Endothelial cell of umbilical vein (primary cell): ENCODE measurements at regions not wholly inside any gene's neighbourhood (a gene's known extent, or its start where the extent isn't known, plus 50 kb on each side); places are given as distances from the start of the nearest gene placed in this dataset.

ENCODE experiments used
- BruUV-seq: library from RNA; stranded (reverse); fragments of 400-500 nt; replicated peaks from 2 replicates; lab custom pipeline; 2021; lab: Mats Ljungman, UMichigan
- CTCF ChIA-PET: fragments of 300-600, 350-600 bp; sonication (Branson Sonifier 250); formaldehyde crosslinking; loops from one replicate; lab custom pipeline; 2021; ENCODE audit warnings: antibody characterized with exemption, inconsistent platforms; lab: Charles Lee
- POLR2A ChIA-PET: fragments of 300-600, 350-600 bp; sonication (Branson Sonifier 250); formaldehyde crosslinking; loops from one replicate; lab custom pipeline; 2021; ENCODE audit warnings: antibody characterized with exemption, inconsistent platforms; lab: Charles Lee
- DNase-seq: peaks from one replicate; pipeline ENCODE4 v3.0.0-alpha.2; 2011; ENCODE audit warnings: low read depth, low spot score
- FAIRE-seq: peaks from 2 replicates; lab custom pipeline; 2011; peaks lifted over from hg19 to GRCh38; lab: Jason Lieb, UNC
- H2AFZ ChIP-seq: 2 replicates; pipeline ENCODE4 v1.6.0; 2012; ENCODE audit warnings: low read depth, low read length, control low read depth, inconsistent platforms
- H3K27ac ChIP-seq: 2 replicates; pipeline ENCODE4 v1.5.1; 2011; ENCODE audit warnings: low read depth, mild to moderate bottlenecking, control low read depth, low read length, moderate library complexity; ENCODE audit not compliant: insufficient read depth
- H3K27me3 ChIP-seq, 2 experiments: 2 replicates each; pipeline versions ENCODE4 v1.6.0 to v1.6.1; 2011; ENCODE audit warnings: low read length in 2 of 2, mixed read lengths in 1 of 2; ENCODE audit not compliant: control insufficient read depth in 2 of 2, insufficient read depth in 2 of 2
- H3K36me3 ChIP-seq, 2 experiments: 2 replicates in 1 of 2; 3 replicates in 1 of 2; pipeline ENCODE4 v1.5.1; 2011; ENCODE audit warnings: low read length in 2 of 2, mild to moderate bottlenecking in 1 of 2, moderate library complexity in 1 of 2; ENCODE audit not compliant: control insufficient read depth in 2 of 2, insufficient read depth in 2 of 2; ENCODE audit errors: extremely low read depth in 1 of 2
- H3K4me1 ChIP-seq: 3 replicates; pipeline ENCODE4 v1.5.1; 2011; ENCODE audit warnings: mild to moderate bottlenecking, low read length; ENCODE audit not compliant: control insufficient read depth, insufficient read depth; ENCODE audit errors: extremely low read depth
- H3K4me2 ChIP-seq: 2 replicates; pipeline ENCODE4 v1.6.1; 2011; ENCODE audit warnings: low read length, control low read depth, mixed read lengths; ENCODE audit not compliant: insufficient read depth
- H3K4me3 ChIP-seq, 3 experiments: fragments of 200-600 bp in 1 of 3; sonication (generic), shearing (Covaris generic) in 1 of 3; replicated peaks in 1 of 3; 2 replicates each; pipeline ENCODE4 v1.5.1; 2011 to 2016; ENCODE audit warnings: control low read depth in 3 of 3, low read length in 3 of 3, mild to moderate bottlenecking in 2 of 3, inconsistent platforms in 1 of 3, low read depth in 1 of 3, moderate library complexity in 1 of 3; ENCODE audit not compliant: insufficient read depth in 1 of 3
- H3K79me2 ChIP-seq: 2 replicates; pipeline ENCODE4 v1.6.0; 2012; ENCODE audit warnings: low read length, inconsistent platforms; ENCODE audit not compliant: control insufficient read depth, insufficient read depth
- H3K9ac ChIP-seq: replicated peaks from 2 replicates; pipeline ENCODE3; 2011; ENCODE audit warnings: low read length, control low read depth; ENCODE audit not compliant: insufficient read depth; ENCODE audit errors: extremely low read depth
- H3K9me1 ChIP-seq: replicated peaks from 3 replicates; pipeline ENCODE4 v1.6.0; 2011; ENCODE audit warnings: mild to moderate bottlenecking, low read length; ENCODE audit not compliant: control insufficient read depth, insufficient read depth; ENCODE audit errors: extremely low read depth
- H3K9me3 ChIP-seq: replicated peaks from 2 replicates; pipeline ENCODE4 v1.5.1; 2012; ENCODE audit warnings: low read length, inconsistent platforms; ENCODE audit not compliant: control insufficient read depth, insufficient read depth
- H4K20me1 ChIP-seq: replicated peaks from 2 replicates; pipeline ENCODE3; 2011; ENCODE audit warnings: mild to moderate bottlenecking, low read length; ENCODE audit not compliant: control insufficient read depth, insufficient read depth; ENCODE audit errors: extremely low read depth
- EZH2 ChIP-seq: IDR thresholded peaks from 2 replicates; pipeline ENCODE4 v1.6.1; 2012; ENCODE audit warnings: borderline replicate concordance, low read depth, mild to moderate bottlenecking, moderate library complexity, low read length, inconsistent platforms; ENCODE audit not compliant: severe bottlenecking
- FOS ChIP-seq: IDR thresholded peaks from 2 replicates; pipeline ENCODE4 v1.6.1; 2011; ENCODE audit warnings: mild to moderate bottlenecking, low read length, moderate library complexity, borderline replicate concordance; ENCODE audit not compliant: insufficient read depth
- GATA2 ChIP-seq: IDR thresholded peaks from 2 replicates; pipeline ENCODE4 v1.7.0; 2011; ENCODE audit warnings: low read depth, mild to moderate bottlenecking, moderate library complexity, mixed read lengths, low read length; ENCODE audit not compliant: insufficient read length, insufficient read depth
- JUN ChIP-seq: IDR thresholded peaks from 2 replicates; pipeline ENCODE4 v1.6.1; 2011; ENCODE audit warnings: borderline replicate concordance, low read depth; ENCODE audit not compliant: insufficient read length, insufficient read depth
- MYC ChIP-seq: IDR thresholded peaks from one replicate; pipeline ENCODE4 v1.6.1; 2011; ENCODE audit warnings: mild to moderate bottlenecking, low read depth, low read length
- POLR2A ChIP-seq: IDR thresholded peaks from 2 replicates; pipeline ENCODE4 v1.6.1; 2012; ENCODE audit warnings: low read depth, mild to moderate bottlenecking, control low read depth, low read length
- POLR2AphosphoS5 ChIP-seq: IDR thresholded peaks from 2 replicates; pipeline ENCODE4 v1.6.1; 2012; ENCODE audit warnings: low read depth, mild to moderate bottlenecking, control low read depth, low read length, moderate library complexity; ENCODE audit not compliant: insufficient read depth
- dilution Hi-C: fragments of 300-500 bp; cut with MboI; formaldehyde crosslinking; loops from one replicate; pipeline ENCODE4 v1.15.0; 2019; ENCODE audit warnings: low sequenced_read_pairs; ENCODE audit not compliant: extremely low pct_ligation_motif_present
- intact Hi-C: fragments of 100-400 bp; cut with micrococcal nuclease; formaldehyde crosslinking; loops from one replicate; pipeline ENCODE4 v1.10.0; 2022
- TF ChIP-seq, protein P1 (sequence below), 2 donors: IDR thresholded peaks; 1 replicate in 1 of 2; 2 replicates in 1 of 2; pipeline ENCODE4 v1.5.1; 2011; ENCODE audit warnings: low read length in 2 of 2, mild to moderate bottlenecking in 2 of 2, moderate library complexity in 2 of 2, control low read depth in 1 of 2, inconsistent platforms in 1 of 2, low read depth in 1 of 2; ENCODE audit not compliant: insufficient read depth in 1 of 2; ENCODE audit errors: extremely low read depth in 1 of 2
- TF ChIP-seq, protein P2 (sequence below): IDR thresholded peaks from 2 replicates; pipeline ENCODE4 v1.6.1; 2011; ENCODE audit not compliant: insufficient read depth, insufficient read length

DNA sequence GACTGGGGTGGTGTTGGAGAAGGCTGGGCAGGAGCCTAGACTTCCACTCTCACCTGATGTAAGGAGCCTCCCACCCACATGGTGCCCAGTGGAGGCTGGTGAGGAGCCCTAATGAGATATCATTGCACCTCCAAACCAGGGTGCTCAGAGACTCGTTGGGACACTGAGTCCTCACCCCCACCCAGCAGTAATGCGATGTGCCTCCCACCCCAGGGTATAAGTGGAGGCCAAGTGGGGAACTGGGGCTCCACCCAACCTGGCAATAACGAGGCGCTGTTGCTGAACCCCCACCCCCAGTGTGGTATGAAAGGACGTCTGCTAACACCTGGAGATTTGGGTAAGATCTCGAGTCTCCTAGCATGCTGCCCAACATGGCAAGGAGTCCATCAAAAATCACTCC is 510.2 kb downstream of the PREX1 start:
- Histone ChIP-seq H3K79me2 (no peaks in the 10 kb centered on the region), H3K9me3 (no peaks in the 10 kb centered on the region), H3K27me3 (peaks cover 6 to 8% of the 10 kb centered on the region in 2 experiments), H3K9me1 (no peaks in the 10 kb centered on the region), H3K4me1 (no peaks in the 10 kb centered on the region), H3K4me2 (no peak overlapping the region), H2AFZ (no peak overlapping the region), H3K9ac (no peak overlapping the region), H4K20me1 (no peaks in the 10 kb centered on the region), H3K4me3 (no peak overlapping the region), H3K36me3 (no peaks in the 10 kb centered on the region), H3K27ac (no peak overlapping the region)
- ChIA-PET CTCF (no interaction called here), POLR2A (no interaction called here)
- BruUV-seq: no TSS peak
- no peak for TF ChIP-seq POLR2AphosphoS5
- no peak for TF ChIP-seq MYC
- TF ChIP-seq, protein P1, sequence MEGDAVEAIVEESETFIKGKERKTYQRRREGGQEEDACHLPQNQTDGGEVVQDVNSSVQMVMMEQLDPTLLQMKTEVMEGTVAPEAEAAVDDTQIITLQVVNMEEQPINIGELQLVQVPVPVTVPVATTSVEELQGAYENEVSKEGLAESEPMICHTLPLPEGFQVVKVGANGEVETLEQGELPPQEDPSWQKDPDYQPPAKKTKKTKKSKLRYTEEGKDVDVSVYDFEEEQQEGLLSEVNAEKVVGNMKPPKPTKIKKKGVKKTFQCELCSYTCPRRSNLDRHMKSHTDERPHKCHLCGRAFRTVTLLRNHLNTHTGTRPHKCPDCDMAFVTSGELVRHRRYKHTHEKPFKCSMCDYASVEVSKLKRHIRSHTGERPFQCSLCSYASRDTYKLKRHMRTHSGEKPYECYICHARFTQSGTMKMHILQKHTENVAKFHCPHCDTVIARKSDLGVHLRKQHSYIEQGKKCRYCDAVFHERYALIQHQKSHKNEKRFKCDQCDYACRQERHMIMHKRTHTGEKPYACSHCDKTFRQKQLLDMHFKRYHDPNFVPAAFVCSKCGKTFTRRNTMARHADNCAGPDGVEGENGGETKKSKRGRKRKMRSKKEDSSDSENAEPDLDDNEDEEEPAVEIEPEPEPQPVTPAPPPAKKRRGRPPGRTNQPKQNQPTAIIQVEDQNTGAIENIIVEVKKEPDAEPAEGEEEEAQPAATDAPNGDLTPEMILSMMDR (IDR thresholded peaks at IDR 0.05; ENCODE audit: extremely low read depth in 1 of 2, insufficient read depth in 1 of 2, low read depth in 1 of 2, low read length in 2 of 2): no peak
- TF ChIP-seq POLR2A: no peak
- no peak for TF ChIP-seq EZH2
- no peak for TF ChIP-seq GATA2
- TF ChIP-seq JUN: no peak
- no peak for TF ChIP-seq FOS
- TF ChIP-seq, protein P2, sequence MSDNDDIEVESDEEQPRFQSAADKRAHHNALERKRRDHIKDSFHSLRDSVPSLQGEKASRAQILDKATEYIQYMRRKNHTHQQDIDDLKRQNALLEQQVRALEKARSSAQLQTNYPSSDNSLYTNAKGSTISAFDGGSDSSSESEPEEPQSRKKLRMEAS: no peak
- dilution Hi-C loops: no loop called here
- no peak for DNase-seq
- FAIRE-seq: no peak
- intact Hi-C loops: no loop called here
